GM12891 (cell line): ENCODE measurements at regions not wholly inside any gene's neighbourhood (a gene's known extent, or its start where the extent isn't known, plus 50 kb on each side); places are given as distances from the start of the nearest gene placed in this dataset.

Experiments
- POLR2A ChIP-seq: IDR thresholded peaks from 2 replicates; pipeline ENCODE4 v1.6.1; 2011; ENCODE audit warnings: low read depth, low read length, control low read depth
- POLR2AphosphoS5 ChIP-seq: IDR thresholded peaks from 2 replicates; pipeline ENCODE4 v1.6.1; 2011; ENCODE audit warnings: low read depth, low read length, control low read depth

DNA sequence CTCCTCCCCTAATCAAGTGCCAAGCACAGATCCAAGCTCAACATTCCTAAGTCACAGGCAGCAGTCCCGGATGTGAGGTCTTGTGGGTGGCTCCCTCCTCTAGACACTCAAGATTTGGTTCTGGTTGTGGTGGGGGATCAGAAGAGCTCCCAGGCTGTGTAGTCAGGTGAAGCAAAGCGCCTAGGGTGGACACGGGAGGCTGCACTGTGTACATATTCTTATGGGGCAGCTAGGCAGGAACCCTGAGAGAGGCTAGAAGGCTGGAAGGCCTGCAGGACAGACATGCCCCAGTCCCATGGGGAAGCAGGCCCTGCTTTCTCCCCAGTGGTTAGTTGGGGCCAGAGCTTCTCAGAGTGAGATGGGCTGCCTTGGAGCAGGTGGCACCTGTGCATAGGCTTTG is 118.9 kb downstream of the DDX3Y start:
- TF ChIP-seq POLR2AphosphoS5 (no peak), POLR2A (no peak)
